ENCODE measurements at regions not wholly inside any gene's neighbourhood (a gene's known extent, or its start where the extent isn't known, plus 50 kb on each side); places are given as distances from the start of the nearest gene placed in this dataset.
"Not testable (repeated sequence)": the region's sequence is repeated elsewhere in the genome, so short reads cannot be mapped to it uniquely, and the experiment has no call there.

DNA sequence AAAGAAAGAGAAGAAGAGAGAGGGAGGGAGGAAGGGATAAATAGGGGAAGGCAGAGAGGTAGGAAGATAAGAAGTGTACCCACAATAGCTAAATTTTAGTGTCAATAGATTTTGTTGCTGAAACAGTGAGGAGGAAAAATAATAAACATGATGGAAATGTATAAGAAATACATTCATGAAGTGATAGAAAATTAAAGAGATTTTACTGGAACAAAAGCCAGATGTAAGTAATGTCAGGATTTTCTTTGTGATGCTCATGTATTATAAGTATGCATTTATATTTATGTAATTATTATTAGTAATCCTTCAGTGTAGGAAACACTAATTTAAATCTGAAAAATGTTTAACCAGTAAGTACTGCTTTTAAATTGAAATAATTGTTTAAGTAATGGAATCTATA is 1125.2 kb upstream of the FANCL start:
- no peak for DNase-seq

DNA sequence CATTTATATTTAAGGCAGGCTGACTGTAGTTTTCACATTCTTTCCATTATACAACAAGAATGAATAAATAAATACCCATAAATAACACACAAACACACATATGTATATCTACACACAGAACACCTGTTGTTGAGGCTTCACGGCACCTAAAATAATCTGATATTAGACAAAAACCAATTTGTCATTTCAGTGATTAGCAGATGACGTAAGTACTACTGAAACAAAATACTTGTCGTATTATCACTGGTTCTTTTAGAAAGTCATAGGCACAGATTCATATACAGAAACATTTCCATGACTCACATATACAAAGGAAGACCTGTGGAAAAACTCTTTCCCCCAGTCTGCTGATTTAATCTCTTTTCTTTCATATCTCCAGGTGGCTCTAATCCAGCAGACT is 1113.4 kb upstream of the FANCL start:
- no peak for DNase-seq

GRCh38 chr2:59353306-59353921 is 1112.3 kb upstream of the FANCL start:
- DNase-seq, result no peak

DNA sequence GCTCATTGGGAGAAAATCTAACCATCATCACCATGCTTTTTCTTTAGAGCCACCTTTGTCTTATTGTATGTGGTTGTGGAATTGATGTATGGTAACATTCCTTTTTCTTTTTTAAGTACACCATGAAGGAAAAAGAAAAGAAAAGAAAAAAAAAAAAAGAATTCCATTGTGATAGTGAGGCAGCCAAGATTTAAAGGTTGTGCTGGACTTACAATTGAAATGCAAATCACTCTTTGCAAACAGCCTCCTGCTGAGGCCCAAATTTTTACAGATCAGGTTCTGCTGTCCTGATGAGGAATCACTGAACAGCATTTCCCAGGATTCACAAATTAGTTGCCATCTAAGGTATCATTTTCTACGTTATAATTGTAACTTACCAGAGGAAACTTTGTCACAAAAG is 1101.0 kb upstream of the FANCL start:
- no peak for DNase-seq

DNA sequence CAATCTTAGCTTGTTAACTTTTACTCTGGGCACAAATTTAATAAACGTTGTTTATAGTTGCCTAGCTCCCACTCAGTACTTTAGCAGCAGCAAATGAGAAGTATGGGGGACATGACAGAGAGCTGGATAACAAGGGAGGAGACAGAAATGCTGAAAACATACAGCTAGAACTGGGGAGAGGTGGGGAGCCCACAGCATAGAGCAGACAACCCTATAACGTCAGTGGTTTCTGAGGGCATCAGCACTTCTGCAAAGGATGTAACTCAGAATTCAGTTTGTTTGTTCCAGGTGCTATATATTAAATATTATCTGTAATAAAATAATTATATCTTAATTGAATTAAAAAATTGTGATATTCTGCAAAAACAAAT is 1098.7 kb upstream of the FANCL start:
- DNase-seq, result no peak

DNA sequence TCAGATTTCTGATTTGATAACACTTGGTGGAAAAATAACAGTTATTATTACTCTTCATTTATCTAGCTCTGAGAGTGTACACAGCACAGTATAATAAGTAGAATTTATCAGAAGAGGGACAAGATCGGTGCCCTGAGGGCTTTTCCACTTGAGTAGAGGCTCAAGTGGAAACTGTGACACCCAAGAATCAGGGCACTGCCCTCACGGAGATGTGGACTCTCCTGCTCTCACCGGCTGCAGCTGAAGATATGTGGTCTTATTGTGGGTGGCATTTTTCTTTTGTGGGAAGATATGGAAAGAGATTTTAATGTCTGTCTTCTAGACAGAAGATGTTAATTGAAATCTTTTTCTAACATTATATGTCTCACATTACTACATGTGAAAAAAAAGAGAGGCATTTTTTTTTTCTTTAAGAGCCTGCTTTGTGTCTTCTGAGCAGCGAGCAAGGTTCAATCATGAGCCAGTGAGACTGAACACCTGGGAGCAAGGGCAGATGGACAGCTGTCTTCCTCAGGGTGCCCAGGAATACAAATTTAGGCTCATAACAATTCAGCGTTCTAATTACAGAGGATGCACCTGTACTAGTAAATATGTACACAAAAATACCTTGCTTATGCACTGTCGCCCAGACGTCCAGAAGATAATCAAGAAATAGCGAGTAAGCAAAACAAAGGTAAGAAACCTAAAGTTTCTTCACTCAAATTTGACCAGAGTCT is 1098.2 kb upstream of the FANCL start:
- no peak for DNase-seq

DNA sequence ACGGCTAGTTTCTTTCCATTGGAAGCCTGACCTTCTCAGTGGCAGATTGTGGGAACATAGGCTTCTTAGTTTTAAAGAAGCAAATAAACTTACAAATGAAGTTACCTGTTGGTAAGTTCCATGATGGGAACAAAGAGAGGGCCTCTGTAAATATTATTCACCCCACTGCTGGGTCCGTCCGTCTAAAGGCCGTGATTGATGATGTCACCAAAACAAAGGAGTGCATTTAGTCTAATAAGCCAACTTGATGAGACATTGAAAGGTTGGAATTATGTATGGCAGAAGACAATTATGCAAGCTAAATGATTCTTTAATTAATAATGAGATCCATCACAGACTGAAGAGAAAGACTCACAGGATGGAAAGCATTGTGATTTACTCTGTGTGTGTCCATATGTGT is 1091.9 kb upstream of the FANCL start:
- no peak for DNase-seq

DNA sequence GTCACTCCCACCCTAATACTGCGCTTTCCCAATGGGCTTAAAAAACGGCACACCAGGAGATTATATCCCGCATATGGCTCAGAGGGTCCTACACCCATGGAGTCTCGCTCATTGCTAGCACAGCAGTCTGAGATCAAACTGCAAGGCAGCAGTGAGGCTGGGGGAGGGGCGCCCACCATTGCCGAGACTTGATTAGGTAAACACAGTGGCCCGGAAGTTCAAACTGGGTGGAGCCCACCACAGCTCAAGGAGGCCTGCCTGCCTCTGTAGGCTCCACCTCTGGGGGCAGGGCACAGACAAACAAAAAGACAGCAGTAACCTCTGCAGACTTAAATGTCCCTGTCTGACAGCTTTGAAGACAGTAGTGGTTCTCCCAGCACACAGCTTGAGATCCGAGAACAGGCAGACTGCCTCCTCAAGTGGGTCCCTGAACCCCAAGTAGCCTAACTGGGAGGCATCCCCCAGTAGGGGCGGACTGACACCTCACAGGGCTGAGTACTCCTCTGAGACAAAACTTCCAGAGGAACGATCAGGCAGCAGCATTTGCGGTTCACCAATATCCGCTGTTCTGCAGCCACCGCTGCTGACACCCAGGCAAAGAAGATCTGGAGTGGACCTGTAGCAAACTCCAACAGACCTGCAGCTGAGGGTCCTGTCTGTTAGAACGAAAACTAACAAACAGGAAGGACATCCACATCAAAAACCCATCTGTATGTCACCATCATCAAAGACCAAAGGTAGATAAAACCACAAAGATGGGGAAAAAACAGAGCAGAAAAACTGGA is 1085.6 kb upstream of the FANCL start:
- not testable (repeated sequence) for DNase-seq

GRCh38 chr2:59322870-59323269 is 1081.7 kb upstream of the FANCL start:
- no peak for DNase-seq

DNA sequence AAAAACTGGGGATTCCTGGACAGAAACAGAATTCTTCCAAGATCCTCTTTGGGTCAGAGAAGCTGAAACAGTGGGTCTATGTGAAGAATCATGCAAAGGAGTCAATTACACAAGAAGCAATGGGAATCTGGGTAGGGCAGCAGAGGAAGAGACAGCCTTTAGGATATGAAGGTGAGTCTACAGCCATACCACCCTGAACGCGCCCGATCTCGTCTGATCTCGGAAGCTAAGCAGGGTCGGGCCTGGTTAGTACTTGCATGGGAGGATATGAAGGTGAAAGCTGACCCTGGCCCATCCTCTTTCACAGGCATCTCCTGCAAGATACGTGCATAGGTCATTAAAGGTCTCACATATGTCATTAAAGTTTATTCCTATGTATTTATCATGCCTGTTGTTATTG is 1080.9 kb upstream of the FANCL start:
- DNase-seq, result no peak

GRCh38 chr2:59314031-59314766 is 1073.1 kb upstream of the FANCL start:
- DNase-seq, result no peak

DNA sequence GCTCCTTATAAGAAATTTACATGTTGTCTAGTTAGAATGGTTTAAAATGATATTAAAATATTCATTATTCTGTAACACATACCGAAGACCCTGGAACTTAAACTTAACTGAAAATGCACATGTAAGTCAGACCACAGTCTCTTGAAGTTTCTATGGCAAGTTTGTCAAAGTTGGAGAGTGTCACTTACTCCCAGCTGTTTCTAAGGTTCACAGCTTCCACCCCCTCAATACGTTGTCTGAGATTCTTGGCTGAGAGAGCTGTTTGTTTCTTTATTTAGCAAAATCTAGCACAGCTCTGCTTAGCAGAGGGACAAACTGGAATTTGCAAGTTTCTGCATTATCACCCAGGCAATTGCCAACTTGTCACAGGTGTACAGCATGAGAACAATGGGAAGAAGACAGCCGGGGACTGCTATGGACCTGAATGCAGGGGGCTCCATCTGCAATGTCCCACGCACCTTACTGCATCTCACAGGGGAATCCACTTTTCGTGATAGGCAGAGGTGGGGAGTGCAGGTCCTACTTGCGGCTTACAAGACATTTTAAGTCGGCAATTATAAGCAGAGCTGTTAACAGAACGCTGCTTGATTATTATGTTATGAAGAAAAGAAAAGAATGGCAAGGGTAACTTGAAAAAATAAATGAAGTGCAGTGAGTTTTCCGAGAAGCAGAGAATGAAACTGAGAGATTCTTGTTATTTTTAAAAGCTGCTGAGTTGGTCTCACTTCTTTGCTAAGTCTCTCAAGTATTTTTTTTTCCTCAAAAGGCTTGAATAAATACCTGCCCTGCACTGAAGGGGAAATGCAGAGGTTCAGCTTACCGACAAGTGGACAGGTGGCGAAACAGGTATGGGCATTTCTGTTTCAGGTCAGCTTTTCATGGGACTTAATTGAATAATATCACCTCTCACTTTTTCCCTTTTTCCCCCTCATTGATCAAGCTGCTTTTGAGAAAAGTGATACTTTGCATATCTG is 1072.1 kb upstream of the FANCL start:
- DNase-seq, result no peak

GRCh38 chr2:59312029-59312428 is 1070.9 kb upstream of the FANCL start:
- DNase-seq, result no peak

- DNase-seq, result no peak
Observed at GRCh38 chr2:59308108-59308507, 1067.0 kb upstream of the FANCL start.

- DNase-seq, result no peak
Observed at GRCh38 chr2:59307196-59307595, 1066.1 kb upstream of the FANCL start.

GRCh38 chr2:59303272-59303671 is 1062.1 kb upstream of the FANCL start:
- no peak for DNase-seq

DNA sequence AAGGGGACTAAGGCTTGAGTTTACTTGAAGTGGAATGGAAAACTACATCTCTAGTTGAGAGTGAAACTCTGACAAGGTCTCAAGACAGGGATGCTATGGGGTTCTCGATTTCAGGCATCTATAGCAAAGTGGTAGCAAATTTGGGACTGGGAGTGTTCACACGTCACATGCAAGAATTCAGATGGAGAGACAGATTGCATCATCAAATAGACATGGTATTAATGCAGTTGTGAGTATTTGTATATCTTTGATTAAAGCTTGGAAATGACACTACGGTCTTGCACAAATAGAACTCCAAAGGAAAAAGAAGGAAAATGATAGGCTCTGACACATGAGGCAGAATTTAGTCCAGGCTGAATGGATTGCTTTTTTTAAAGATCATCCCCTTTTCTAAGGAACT is 1061.6 kb upstream of the FANCL start:
- DNase-seq, result no peak

DNA sequence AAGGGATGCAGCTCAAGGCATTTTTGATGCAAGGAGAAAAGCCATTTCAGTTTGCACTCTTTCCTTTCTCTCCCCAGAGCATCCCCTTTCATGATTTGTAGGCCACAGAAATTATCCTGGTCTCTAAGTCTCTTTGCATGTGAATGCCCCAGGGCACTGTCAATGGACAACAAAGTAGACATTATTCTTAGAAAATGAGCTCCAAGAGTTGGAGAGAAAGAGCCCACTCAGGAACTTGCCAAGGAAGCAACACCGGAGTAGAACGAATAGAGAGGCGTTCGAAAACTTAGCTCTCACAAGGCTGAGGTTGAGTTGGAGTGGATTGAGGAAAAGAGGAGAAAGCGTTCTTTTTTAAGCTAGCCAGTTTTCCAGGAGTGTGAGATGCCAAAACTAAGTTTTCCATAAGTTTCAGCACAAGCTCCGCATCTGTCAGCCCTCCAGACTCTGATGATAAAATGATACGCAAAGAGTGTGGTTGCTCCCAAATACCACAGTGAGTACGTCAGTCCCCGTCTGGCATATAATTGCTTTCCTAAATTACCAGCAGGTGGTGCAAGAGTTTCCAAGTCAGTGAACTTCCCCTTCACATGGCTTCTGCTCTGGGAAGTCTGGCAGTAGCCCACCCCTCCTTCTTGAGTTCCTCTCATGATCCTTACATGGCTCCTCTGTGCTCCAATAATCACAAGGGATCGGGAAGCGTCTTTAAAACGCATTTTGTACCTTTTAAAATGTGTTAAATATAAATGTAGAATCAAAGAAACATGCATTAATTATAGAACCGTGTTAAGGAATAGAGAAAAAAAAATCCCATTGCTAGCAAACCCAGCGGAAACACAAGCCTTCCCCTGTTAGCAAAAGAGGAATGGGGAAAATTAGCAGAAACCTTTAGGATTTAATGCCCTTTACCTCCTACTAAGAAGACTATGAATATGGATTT is 1060.6 kb upstream of the FANCL start:
- peak; percentile 59 for DNase-seq

DNA sequence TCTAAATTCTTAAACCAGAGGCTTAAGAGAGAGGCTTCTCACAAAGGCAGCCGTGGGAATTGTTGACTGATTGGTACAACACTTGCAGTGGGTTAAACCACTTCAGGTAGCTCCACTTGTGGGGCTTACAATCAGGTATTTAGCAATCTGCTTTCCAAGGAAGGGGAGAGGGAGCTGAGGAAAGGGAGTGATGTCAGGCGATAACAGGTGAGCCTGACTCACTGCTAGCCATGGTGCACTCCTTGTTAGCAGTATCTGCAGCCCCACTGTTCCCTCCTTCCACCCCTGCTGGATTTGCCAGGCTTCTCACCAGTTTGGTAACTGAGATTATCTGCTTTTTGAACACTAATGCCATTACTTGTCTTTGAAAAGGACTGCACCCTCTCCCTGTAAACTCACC is 1056.7 kb upstream of the FANCL start:
- DNase-seq, result no peak

- no peak for DNase-seq
Observed at GRCh38 chr2:59296279-59296678, 1055.2 kb upstream of the FANCL start.

GRCh38 chr2:59295524-59296162 is 1054.5 kb upstream of the FANCL start:
- no peak for DNase-seq
